A549 (cell line): ENCODE measurements at regions not wholly inside any gene's neighbourhood (a gene's known extent, or its start where the extent isn't known, plus 50 kb on each side); places are given as distances from the start of the nearest gene placed in this dataset.

Source experiments
- BHLHE40 ChIP-seq: IDR thresholded peaks from 2 replicates; pipeline ENCODE4 v1.6.1; 2012; ENCODE audit warnings: low read depth, low read length, inconsistent platforms
- CHD2 ChIP-seq: fragments of 150-350 bp; IDR thresholded peaks from 2 replicates; pipeline ENCODE4 v1.6.1; 2014; ENCODE audit warnings: low read length; ENCODE audit not compliant: partially characterized antibody
- CTCF ChIP-seq: fragments of >200 bp; sonication (Bioruptor Twin); formaldehyde crosslinking; IDR thresholded peaks from 3 replicates; pipeline ENCODE4 v1.5.1; 2016
- ELK1 ChIP-seq: fragments of 150-350 bp; IDR thresholded peaks from 2 replicates; pipeline ENCODE4 v1.6.1; 2014; ENCODE audit warnings: low read depth, mild to moderate bottlenecking, low read length
- FOXS1 ChIP-seq: fragments of 250-450 bp; sonication (Bioruptor Pico); IDR thresholded peaks from 2 replicates; pipeline ENCODE4 v1.5.0; 2020; ENCODE audit warnings: mild to moderate bottlenecking, moderate library complexity
- HMGXB4 ChIP-seq: fragments of 250-450 bp; sonication (Bioruptor Pico); IDR thresholded peaks from 2 replicates; pipeline ENCODE4 v1.5.0; 2021; ENCODE audit warnings: mild to moderate bottlenecking, moderate library complexity, borderline replicate concordance
- MYC ChIP-seq: IDR thresholded peaks from 2 replicates; pipeline ENCODE4 v1.6.1; 2012; ENCODE audit warnings: mild to moderate bottlenecking, inconsistent platforms, low read length, improper control_type of control experiment, borderline replicate concordance
- PBX3 ChIP-seq: IDR thresholded peaks from 2 replicates; pipeline ENCODE4 v1.6.1; 2012
- POLR2A ChIP-seq: IDR thresholded peaks from 2 replicates; pipeline ENCODE4 v1.6.1; 2012; ENCODE audit warnings: mild to moderate bottlenecking, low read length
- TFCP2L1 ChIP-seq: fragments of 250-450 bp; sonication (Bioruptor Pico); IDR thresholded peaks from 2 replicates; pipeline ENCODE4 v1.5.0; 2021; ENCODE audit warnings: mild to moderate bottlenecking

DNA sequence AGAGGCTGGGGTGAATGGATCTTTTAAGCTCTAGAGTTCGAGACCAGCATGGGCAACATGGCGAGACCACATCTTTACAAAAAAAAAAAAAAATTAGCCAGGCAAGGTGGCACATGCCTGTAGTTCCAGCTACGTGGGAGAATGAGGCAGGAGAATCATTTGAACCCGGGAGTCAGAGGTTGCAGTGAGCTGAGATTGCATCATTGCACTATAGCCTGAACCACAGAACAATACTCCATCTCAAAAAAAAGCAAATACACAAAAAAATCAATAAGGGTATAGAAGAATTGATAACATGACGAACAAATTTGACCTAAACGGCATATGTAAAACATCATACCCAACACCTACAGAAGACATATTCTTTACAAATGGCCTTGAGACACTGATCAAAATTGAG, 668.4 kb downstream of the MECOM start:
- TF ChIP-seq CHD2 (no peak), HMGXB4 (CRISPR knock-in tag) (no peak), CTCF (no peak), ELK1 (no peak), MYC (no peak), PBX3 (no peak), FOXS1 (CRISPR knock-in tag) (no peak), POLR2A (no peak), BHLHE40 (no peak), TFCP2L1 (CRISPR knock-in tag) (no peak)
